WTC11 (cell line): ENCODE measurements at regions not wholly inside any gene's neighbourhood (a gene's known extent, or its start where the extent isn't known, plus 50 kb on each side); places are given as distances from the start of the nearest gene placed in this dataset.

Experiments
- ATAC-seq: fragments of 200-7000 bp; cut with Tn5 transposase; 2 replicates; pipeline ENCODE4 v1.10.0; 2021; ENCODE audit warnings: mild to moderate bottlenecking, moderate library complexity
- CTCF ChIA-PET: fragments of 300-600 bp; sonication (Branson Sonifier 250); formaldehyde crosslinking; loops from one replicate; lab custom pipeline; 2021; ENCODE audit warnings: antibody characterized with exemption; lab: Charles Lee
- POLR2A ChIA-PET: fragments of 350-600 bp; sonication (Branson Sonifier 250); formaldehyde crosslinking; loops from one replicate; lab custom pipeline; 2021; ENCODE audit warnings: antibody characterized with exemption; lab: Charles Lee
- DNase-seq: peaks from one replicate; pipeline ENCODE4 v3.0.0; 2021; ENCODE audit warnings: low spot score
- H3K27ac Mint-ChIP-seq: 2 replicates; pipeline ENCODE4 v1.8.0; 2021; ENCODE audit warnings: mixed read lengths
- H3K27me3 Mint-ChIP-seq: 2 replicates; pipeline ENCODE4 v1.8.0; 2021; ENCODE audit warnings: low read depth, mild to moderate bottlenecking, moderate library complexity, mixed read lengths
- H3K36me3 Mint-ChIP-seq: 2 replicates; pipeline ENCODE4 v1.8.0; 2021; ENCODE audit warnings: mixed read lengths
- H3K4me1 Mint-ChIP-seq: 2 replicates; pipeline ENCODE4 v1.8.0; 2022; ENCODE audit warnings: mixed read lengths
- H3K4me3 Mint-ChIP-seq: 2 replicates; pipeline ENCODE4 v1.8.0; 2021; ENCODE audit warnings: mild to moderate bottlenecking, moderate library complexity, mixed read lengths
- H3K9me3 Mint-ChIP-seq: 2 replicates; pipeline ENCODE4 v1.8.0; 2021; ENCODE audit warnings: mixed read lengths
- ATF2 ChIP-seq: sonication (generic); formaldehyde crosslinking; IDR thresholded peaks from 2 replicates; pipeline ENCODE4 v1.8.1; 2022; ENCODE audit warnings: low read depth, missing genetic modification reagents, borderline replicate concordance
- GABPB1 ChIP-seq: sonication (generic); formaldehyde crosslinking; IDR thresholded peaks from 2 replicates; pipeline ENCODE4 v1.8.1; 2023; ENCODE audit warnings: mild to moderate bottlenecking, missing genetic modification reagents
- HMGA2 ChIP-seq: fragments of 250-450 bp; sonication (Bioruptor Pico); IDR thresholded peaks from 2 replicates; pipeline ENCODE4 v1.4.0; 2021; ENCODE audit warnings: mild to moderate bottlenecking, moderate library complexity
- IRF2 ChIP-seq: sonication (generic); formaldehyde crosslinking; IDR thresholded peaks from 2 replicates; pipeline ENCODE4 v1.8.0; 2022; ENCODE audit warnings: low read depth, missing genetic modification reagents, borderline replicate concordance
- KAT7 ChIP-seq: sonication (generic); formaldehyde crosslinking; IDR thresholded peaks from 2 replicates; pipeline ENCODE4 v1.8.1; 2023; ENCODE audit warnings: missing genetic modification reagents, mild to moderate bottlenecking, borderline replicate concordance
- MLX ChIP-seq: sonication (generic); formaldehyde crosslinking; IDR thresholded peaks from 2 replicates; pipeline ENCODE4 v1.8.1; 2023; ENCODE audit warnings: mild to moderate bottlenecking, missing genetic modification reagents, moderate library complexity
- MXD4 ChIP-seq: fragments of 250-450 bp; sonication (Bioruptor Pico); IDR thresholded peaks from 2 replicates; pipeline ENCODE4 v1.8.0; 2021; ENCODE audit warnings: mild to moderate bottlenecking, moderate library complexity, borderline replicate concordance
- NFE2L1 ChIP-seq: sonication (generic); formaldehyde crosslinking; IDR thresholded peaks from 2 replicates; pipeline ENCODE4 v1.8.1; 2023; ENCODE audit warnings: missing genetic modification reagents
- NFYB ChIP-seq: sonication (generic); formaldehyde crosslinking; conservative IDR thresholded peaks from 2 replicates; pipeline ENCODE4 v1.8.0; 2022; ENCODE audit warnings: low read depth, missing genetic modification reagents
- NR2C2 ChIP-seq: sonication (generic); formaldehyde crosslinking; IDR thresholded peaks from 2 replicates; pipeline ENCODE4 v1.8.0; 2022; ENCODE audit warnings: mild to moderate bottlenecking, missing genetic modification reagents
- OVOL2 ChIP-seq: fragments of 250-450 bp; sonication (Bioruptor Pico); IDR thresholded peaks from 2 replicates; pipeline ENCODE4 v1.9.0; 2021; ENCODE audit warnings: mild to moderate bottlenecking, borderline replicate concordance
- PRDM15 ChIP-seq: sonication (generic); formaldehyde crosslinking; IDR thresholded peaks from 2 replicates; pipeline ENCODE4 v1.8.0; 2022; ENCODE audit warnings: missing genetic modification reagents
- RELA ChIP-seq: sonication (generic); formaldehyde crosslinking; IDR thresholded peaks from 2 replicates; pipeline ENCODE4 v1.8.1; 2022; ENCODE audit warnings: missing genetic modification reagents, mild to moderate bottlenecking, borderline replicate concordance
- SMAD4 ChIP-seq: sonication (generic); formaldehyde crosslinking; IDR thresholded peaks from 2 replicates; pipeline ENCODE4 v1.8.0; 2022; ENCODE audit warnings: mild to moderate bottlenecking, missing genetic modification reagents
- ZNF219 ChIP-seq: sonication (generic); formaldehyde crosslinking; IDR thresholded peaks from 2 replicates; pipeline ENCODE4 v1.8.0; 2023; ENCODE audit warnings: missing genetic modification reagents, mild to moderate bottlenecking, borderline replicate concordance
- ZNF317 ChIP-seq: sonication (generic); formaldehyde crosslinking; IDR thresholded peaks from 2 replicates; pipeline ENCODE4 v1.8.1; 2023; ENCODE audit warnings: low read depth, mild to moderate bottlenecking, moderate library complexity, missing genetic modification reagents, borderline replicate concordance
- ZNF671 ChIP-seq: fragments of 250-450 bp; sonication (Bioruptor Pico); IDR thresholded peaks from 2 replicates; pipeline ENCODE4 v1.8.0; 2021; ENCODE audit warnings: mild to moderate bottlenecking
- TF ChIP-seq, protein P1 (sequence below): fragments of 250-450 bp; sonication (Bioruptor Pico); IDR thresholded peaks from 2 replicates; pipeline ENCODE4 v1.9.0; 2021; ENCODE audit warnings: mild to moderate bottlenecking, borderline replicate concordance
- TF ChIP-seq, protein P2 (sequence below): sonication (generic); formaldehyde crosslinking; IDR thresholded peaks from 2 replicates; pipeline ENCODE4 v1.8.0; 2022; ENCODE audit warnings: mild to moderate bottlenecking, missing genetic modification reagents

GRCh38 chr11:119990309-119991021 lies 147.4 kb downstream of the TRIM29 start (continued):
- TF ChIP-seq ATF2 (CRISPR knock-in tag), result no peak
- no peak for TF ChIP-seq ZNF671
- no peak for TF ChIP-seq KAT7 (CRISPR knock-in tag)

DNA sequence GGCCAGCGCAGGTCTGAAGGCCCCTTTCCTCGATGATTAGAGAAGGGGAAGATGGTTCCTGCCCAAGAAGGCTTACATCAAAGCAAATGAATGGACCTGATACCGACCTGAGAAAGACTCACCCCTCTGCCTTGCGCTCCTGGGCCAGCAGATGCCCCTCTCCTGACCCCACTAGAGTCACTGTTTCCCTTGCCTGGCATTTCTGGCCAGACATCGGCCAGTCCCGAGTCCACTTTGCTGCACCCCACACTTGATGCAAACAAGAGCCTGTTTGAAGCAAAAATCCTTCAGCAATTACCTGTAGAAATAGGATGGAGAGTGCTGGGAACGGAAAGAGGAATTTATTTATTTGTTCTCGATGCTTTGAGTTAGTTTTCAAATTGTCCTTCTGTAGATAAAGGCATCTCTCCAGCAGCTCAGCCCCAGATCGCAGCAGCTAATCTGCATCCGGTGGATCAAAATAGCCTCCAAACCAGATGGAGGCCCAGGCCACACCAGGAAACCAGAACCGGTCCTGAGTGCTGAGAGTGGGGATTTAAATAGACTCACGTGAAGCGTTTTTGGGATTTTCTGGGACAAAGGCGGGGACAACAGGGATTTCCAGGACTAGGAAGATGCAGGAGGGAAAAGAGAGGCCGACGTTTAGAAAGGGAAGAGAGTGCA lies 148.6 kb downstream of the TRIM29 start:
- no peak for DNase-seq
- TF ChIP-seq HMGA2 (CRISPR knock-in tag) (no peak), IRF2 (CRISPR knock-in tag) (no peak), RELA (CRISPR knock-in tag) (no peak), SMAD4 (CRISPR knock-in tag) (no peak), MXD4 (CRISPR knock-in tag) (no peak), NR2C2 (no peak), GABPB1 (CRISPR knock-in tag) (no peak), ZNF317 (CRISPR knock-in tag) (no peak), ZNF219 (CRISPR knock-in tag) (no peak), PRDM15 (CRISPR knock-in tag) (no peak), NFE2L1 (CRISPR knock-in tag) (no peak), MLX (CRISPR knock-in tag) (no peak), OVOL2 (CRISPR knock-in tag) (no peak), NFYB (CRISPR knock-in tag) (no peak)
- TF ChIP-seq, protein P1, sequence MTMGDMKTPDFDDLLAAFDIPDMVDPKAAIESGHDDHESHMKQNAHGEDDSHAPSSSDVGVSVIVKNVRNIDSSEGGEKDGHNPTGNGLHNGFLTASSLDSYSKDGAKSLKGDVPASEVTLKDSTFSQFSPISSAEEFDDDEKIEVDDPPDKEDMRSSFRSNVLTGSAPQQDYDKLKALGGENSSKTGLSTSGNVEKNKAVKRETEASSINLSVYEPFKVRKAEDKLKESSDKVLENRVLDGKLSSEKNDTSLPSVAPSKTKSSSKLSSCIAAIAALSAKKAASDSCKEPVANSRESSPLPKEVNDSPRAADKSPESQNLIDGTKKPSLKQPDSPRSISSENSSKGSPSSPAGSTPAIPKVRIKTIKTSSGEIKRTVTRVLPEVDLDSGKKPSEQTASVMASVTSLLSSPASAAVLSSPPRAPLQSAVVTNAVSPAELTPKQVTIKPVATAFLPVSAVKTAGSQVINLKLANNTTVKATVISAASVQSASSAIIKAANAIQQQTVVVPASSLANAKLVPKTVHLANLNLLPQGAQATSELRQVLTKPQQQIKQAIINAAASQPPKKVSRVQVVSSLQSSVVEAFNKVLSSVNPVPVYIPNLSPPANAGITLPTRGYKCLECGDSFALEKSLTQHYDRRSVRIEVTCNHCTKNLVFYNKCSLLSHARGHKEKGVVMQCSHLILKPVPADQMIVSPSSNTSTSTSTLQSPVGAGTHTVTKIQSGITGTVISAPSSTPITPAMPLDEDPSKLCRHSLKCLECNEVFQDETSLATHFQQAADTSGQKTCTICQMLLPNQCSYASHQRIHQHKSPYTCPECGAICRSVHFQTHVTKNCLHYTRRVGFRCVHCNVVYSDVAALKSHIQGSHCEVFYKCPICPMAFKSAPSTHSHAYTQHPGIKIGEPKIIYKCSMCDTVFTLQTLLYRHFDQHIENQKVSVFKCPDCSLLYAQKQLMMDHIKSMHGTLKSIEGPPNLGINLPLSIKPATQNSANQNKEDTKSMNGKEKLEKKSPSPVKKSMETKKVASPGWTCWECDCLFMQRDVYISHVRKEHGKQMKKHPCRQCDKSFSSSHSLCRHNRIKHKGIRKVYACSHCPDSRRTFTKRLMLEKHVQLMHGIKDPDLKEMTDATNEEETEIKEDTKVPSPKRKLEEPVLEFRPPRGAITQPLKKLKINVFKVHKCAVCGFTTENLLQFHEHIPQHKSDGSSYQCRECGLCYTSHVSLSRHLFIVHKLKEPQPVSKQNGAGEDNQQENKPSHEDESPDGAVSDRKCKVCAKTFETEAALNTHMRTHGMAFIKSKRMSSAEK (CRISPR knock-in tag), result no peak
- TF ChIP-seq, protein P2, sequence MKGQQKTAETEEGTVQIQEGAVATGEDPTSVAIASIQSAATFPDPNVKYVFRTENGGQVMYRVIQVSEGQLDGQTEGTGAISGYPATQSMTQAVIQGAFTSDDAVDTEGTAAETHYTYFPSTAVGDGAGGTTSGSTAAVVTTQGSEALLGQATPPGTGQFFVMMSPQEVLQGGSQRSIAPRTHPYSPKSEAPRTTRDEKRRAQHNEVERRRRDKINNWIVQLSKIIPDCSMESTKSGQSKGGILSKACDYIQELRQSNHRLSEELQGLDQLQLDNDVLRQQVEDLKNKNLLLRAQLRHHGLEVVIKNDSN (CRISPR knock-in tag), result no peak
- TF ChIP-seq, all 79 proteins: peak for 0
- CTCF ChIA-PET, result interaction anchor here (1.4 kb wide), 1 partner anchor 90 kb away, joined by 3 read pairs; no protein-coding TSS in a partner anchor

More for the DNA sequence above, 148.6 kb downstream of the TRIM29 start:
- no peak overlapping the region for H3K27ac Mint-ChIP-seq
- POLR2A ChIA-PET, result no interaction called here
- no peaks in the 10 kb centered on the region for H3K9me3 Mint-ChIP-seq
- no peak overlapping the region for H3K4me3 Mint-ChIP-seq
- H3K27me3 Mint-ChIP-seq, result peaks cover 9% of the 10 kb centered on the region
- H3K4me1 Mint-ChIP-seq, result peaks cover 18% of the 10 kb centered on the region
- no peaks in the 10 kb centered on the region for H3K36me3 Mint-ChIP-seq
- no peak for ATAC-seq
